NCI-H2227 treated with DMSO at 0.1 percent for 48 hours (cell line): ENCODE measurements at regions not wholly inside any gene's neighbourhood (a gene's known extent, or its start where the extent isn't known, plus 50 kb on each side); places are given as distances from the start of the nearest gene placed in this dataset.

ENCODE experiments used
- DNase-seq: peaks from one replicate; lab custom pipeline; 2025; lab: John Stamatoyannopoulos, UW

- DNase-seq = no peak
Measured at GRCh38 chr14:86897704-86898513, 1095.1 kb downstream of the GALC start.

GRCh38 chr14:86897224-86897623, 1095.8 kb downstream of the GALC start:
- no peak for DNase-seq

GRCh38 chr14:86896701-86897100, 1096.3 kb downstream of the GALC start:
- DNase-seq = no peak

- no peak for DNase-seq
Measured at GRCh38 chr14:86892152-86892956, 1100.6 kb downstream of the GALC start.

GRCh38 chr14:86885280-86885679, 1107.7 kb downstream of the GALC start:
- no peak for DNase-seq

- no peak for DNase-seq
Measured at GRCh38 chr14:86884498-86884897, 1108.5 kb downstream of the GALC start.

- no peak for DNase-seq
Measured at GRCh38 chr14:86882818-86883217, 1110.2 kb downstream of the GALC start.

- DNase-seq = no peak
Measured at GRCh38 chr14:86865934-86866333, 1127.0 kb downstream of the GALC start.

- no peak for DNase-seq
Measured at GRCh38 chr14:86858591-86858990, 1134.4 kb downstream of the GALC start.

- DNase-seq = no peak
Measured at GRCh38 chr14:86858031-86858430, 1135.0 kb downstream of the GALC start.

- DNase-seq = no peak
Measured at GRCh38 chr14:86852530-86852929, 1140.5 kb downstream of the GALC start.

GRCh38 chr14:86847140-86847539, 1145.8 kb downstream of the GALC start:
- no peak for DNase-seq

GRCh38 chr14:86838363-86838762, 1154.6 kb downstream of the GALC start:
- no peak for DNase-seq

- no peak for DNase-seq
Measured at GRCh38 chr14:86826661-86827060, 1166.3 kb downstream of the GALC start.

GRCh38 chr14:86824167-86824566, 1168.8 kb downstream of the GALC start:
- DNase-seq = no peak

- DNase-seq = no peak
Measured at GRCh38 chr14:86823581-86823980, 1169.4 kb downstream of the GALC start.

- no peak for DNase-seq
Measured at GRCh38 chr14:86815341-86815740, 1177.6 kb downstream of the GALC start.

GRCh38 chr14:86802726-86803125, 1190.3 kb downstream of the GALC start:
- no peak for DNase-seq

GRCh38 chr14:86799244-86799647, 1193.7 kb downstream of the GALC start:
- no peak for DNase-seq

GRCh38 chr14:86798330-86798729, 1194.7 kb downstream of the GALC start:
- no peak for DNase-seq

- DNase-seq = no peak
Measured at GRCh38 chr14:86797075-86797351, 1196.0 kb downstream of the GALC start.

GRCh38 chr14:86796221-86797074, 1196.5 kb downstream of the GALC start:
- DNase-seq = no peak

- DNase-seq = no peak
Measured at GRCh38 chr14:86794689-86795088, 1198.3 kb downstream of the GALC start.
